GM12878 (cell line): ENCODE measurements at regions not wholly inside any gene's neighbourhood (a gene's known extent, or its start where the extent isn't known, plus 50 kb on each side); places are given as distances from the start of the nearest gene placed in this dataset.

Experiments used
- ATAC-seq: fragments of 200-7000 bp; cut with Tn5 transposase; 3 replicates; pipeline ENCODE4 v1.9.1; 2020; ENCODE audit warnings: mild to moderate bottlenecking, moderate library complexity
- BruUV-seq: library from RNA; stranded (reverse); fragments of 400-500 nt; replicated peaks from 2 replicates; lab custom pipeline; 2021; lab: Mats Ljungman, UMichigan
- CTCF ChIA-PET: fragments of 300-600 bp; sonication (Branson Sonifier 250); formaldehyde crosslinking; extraction: SDS; loops from one replicate; lab custom pipeline; 2021; ENCODE audit warnings: inconsistent platforms; lab: Yijun Ruan, JAX
- POLR2A ChIA-PET: fragments of 350-600 bp; formaldehyde crosslinking; extraction: SDS; loops from one replicate; lab custom pipeline; 2021; ENCODE audit warnings: inconsistent platforms; lab: Charles Lee
- RAD21 ChIA-PET: fragments of 300-600 bp; sonication (Branson Sonifier 250); formaldehyde crosslinking; loops from one replicate; lab custom pipeline; 2023; ENCODE audit warnings: antibody characterized with exemption; ENCODE audit not compliant: unreplicated experiment; lab: Charles Lee
- SMC1A ChIA-PET: fragments of 300-600 bp; sonication (Branson Sonifier 250); formaldehyde crosslinking; loops from one replicate; lab custom pipeline; 2023; ENCODE audit not compliant: unreplicated experiment, uncharacterized antibody; lab: Charles Lee
- DNase-seq: peaks from one replicate; pipeline ENCODE4 v3.0.0-alpha.2; 2011; ENCODE audit warnings: low read depth, low spot score
- FAIRE-seq: peaks from 3 replicates; lab custom pipeline; 2011; peaks lifted over from hg19 to GRCh38; lab: Jason Lieb, UNC
- H2AFZ ChIP-seq: 2 replicates; pipeline ENCODE4 v1.6.0; 2011; ENCODE audit warnings: low read depth, low read length, control low read depth; ENCODE audit not compliant: control insufficient read depth
- H3K27ac ChIP-seq: 2 replicates; pipeline ENCODE4 v1.5.1; 2011; ENCODE audit warnings: control low read depth; ENCODE audit not compliant: control insufficient read depth, insufficient read depth
- H3K27me3 ChIP-seq, 2 experiments: replicated peaks in 1 of 2; 2 replicates each; pipeline versions ENCODE4 v1.6.0 to v1.6.1; 2011; ENCODE audit warnings: low read length in 1 of 2; ENCODE audit not compliant: control insufficient read depth in 2 of 2, insufficient read depth in 2 of 2
- H3K36me3 ChIP-seq, 2 experiments: 2 replicates each; pipeline ENCODE4 v1.5.1; 2011; ENCODE audit warnings: low read length in 1 of 2; ENCODE audit not compliant: control insufficient read depth in 2 of 2, insufficient read depth in 2 of 2
- H3K4me1 ChIP-seq: 2 replicates; pipeline ENCODE4 v1.6.1; 2011; ENCODE audit warnings: mild to moderate bottlenecking, low read length, moderate library complexity, mixed read lengths; ENCODE audit not compliant: control insufficient read depth, insufficient read depth
- H3K4me2 ChIP-seq: 2 replicates; pipeline ENCODE4 v1.6.0; 2011; ENCODE audit warnings: control low read depth; ENCODE audit not compliant: control insufficient read depth, insufficient read depth
- H3K4me3 ChIP-seq: fragments of 200-600 bp; sonication (generic); 2 replicates; pipeline ENCODE4 v1.5.1; 2016
- H3K79me2 ChIP-seq: 2 replicates; pipeline ENCODE4 v1.6.0; 2011; ENCODE audit warnings: low read length; ENCODE audit not compliant: control insufficient read depth, insufficient read depth
- H3K9ac ChIP-seq: 2 replicates; pipeline ENCODE4 v1.8.0; 2011; ENCODE audit warnings: low read length, control low read depth, mixed read lengths; ENCODE audit not compliant: control insufficient read depth, insufficient read depth
- H3K9me3 ChIP-seq: replicated peaks from 3 replicates; pipeline ENCODE4 v1.5.1; 2011; ENCODE audit warnings: mild to moderate bottlenecking, low read length; ENCODE audit not compliant: control insufficient read depth, insufficient read depth
- H4K20me1 ChIP-seq: 2 replicates; pipeline ENCODE4 v1.6.0; 2011; ENCODE audit not compliant: control insufficient read depth, insufficient read depth
- KDM1A ChIP-seq: fragments of 200-600 bp; sonication (generic); IDR thresholded peaks from 2 replicates; pipeline ENCODE4 v1.6.1; 2016; ENCODE audit warnings: borderline replicate concordance
- MLLT1 ChIP-seq: fragments of 450-650 bp; IDR thresholded peaks from 2 replicates; pipeline ENCODE4 v1.6.1; 2016; ENCODE audit warnings: mild to moderate bottlenecking
- PML ChIP-seq: IDR thresholded peaks from 2 replicates; pipeline ENCODE4 v1.6.1; 2012; ENCODE audit warnings: low read length, inconsistent platforms
- RUNX3 ChIP-seq: IDR thresholded peaks from 2 replicates; pipeline ENCODE4 v1.6.1; 2012; ENCODE audit warnings: low read length, inconsistent platforms
- SUPT20H ChIP-seq: IDR thresholded peaks from 2 replicates; pipeline ENCODE4 v1.6.1; 2011; ENCODE audit warnings: low read depth, mild to moderate bottlenecking, low read length, moderate library complexity, borderline replicate concordance; ENCODE audit not compliant: control insufficient read depth
- TARDBP ChIP-seq: IDR thresholded peaks from 2 replicates; pipeline ENCODE4 v1.6.1; 2016; ENCODE audit warnings: borderline replicate concordance
- TCF3 ChIP-seq: IDR thresholded peaks from 2 replicates; pipeline ENCODE4 v1.6.1; 2012; ENCODE audit warnings: low read depth, mild to moderate bottlenecking, low read length, borderline replicate concordance; ENCODE audit not compliant: insufficient read depth
- ZBTB33 ChIP-seq: fragments of 450-650 bp; IDR thresholded peaks from 2 replicates; pipeline ENCODE4 v1.6.1; 2017; ENCODE audit warnings: mild to moderate bottlenecking
- WGBS: methylation state at CpG from one replicate; pipeline ENCODE4 v1.1.6; 2016; ENCODE audit warnings: low lambda C conversion rate; ENCODE audit not compliant: insufficient replicate concordance, insufficient coverage; ENCODE audit errors: missing lambda C conversion rate; 5-methylcytosine and 5-hydroxymethylcytosine counted together
- in situ Hi-C: fragments of 300-500 bp; cut with MboI; formaldehyde crosslinking; loops from 9 replicates; pipeline ENCODE4 v1.14.3; 2018; ENCODE audit warnings: mixed read lengths
- intact Hi-C: fragments of 100-400 bp; cut with micrococcal nuclease; formaldehyde crosslinking; loops from one replicate; pipeline ENCODE4 v1.14.2; 2022; ENCODE audit not compliant: unreplicated experiment

GRCh38 chr18:75860166-75860565 lies 432.7 kb upstream of the SMIM21 start:
- intact Hi-C loops (no loop called here), in situ Hi-C loops (no loop called here)
- Histone ChIP-seq H4K20me1 (no peaks in the 10 kb centered on the region), H2AFZ (no peak overlapping the region), H3K27ac (no peak overlapping the region), H3K27me3 (no peaks in the 10 kb centered on the region), H3K79me2 (no peaks in the 10 kb centered on the region), H3K9ac (no peak overlapping the region), H3K36me3 (no peaks in the 10 kb centered on the region), H3K4me1 (no peaks in the 10 kb centered on the region), H3K9me3 (no peaks in the 10 kb centered on the region), H3K4me3 (no peak overlapping the region), H3K4me2 (no peak overlapping the region)
- BruUV-seq, result no TSS peak
- TF ChIP-seq ZBTB33 (no peak), KDM1A (no peak), PML (no peak), MLLT1 (no peak), SUPT20H (no peak), RUNX3 (no peak), TCF3 (no peak), TARDBP (no peak)
- DNase-seq (no peak), FAIRE-seq (no peak), ATAC-seq (no peak)
- ChIA-PET RAD21 (no interaction called here), SMC1A (no interaction called here), POLR2A (no interaction called here), CTCF (no interaction called here)
- 18% methylated on average over 6 of the region's 7 CpGs for WGBS
